Bone marrow (tissue), 2 donors: ENCODE measurements at regions not wholly inside any gene's neighbourhood (a gene's known extent, or its start where the extent isn't known, plus 50 kb on each side); places are given as distances from the start of the nearest gene placed in this dataset.
"Not testable (repeated sequence)": the region's sequence is repeated elsewhere in the genome, so short reads cannot be mapped to it uniquely, and the experiment has no call there.

ENCODE experiments used
- DNase-seq, 2 donors: peaks; one replicate each; lab custom pipeline; 2025; lab: John Stamatoyannopoulos, UW

GRCh38 chr3:124318014-124318413, 326.1 kb upstream of the ROPN1 start:
- no peak for DNase-seq

GRCh38 chr3:124318656-124319055, 326.7 kb upstream of the ROPN1 start:
- DNase-seq: no peak

- no peak for DNase-seq
These were observed 329.1 kb upstream of the ROPN1 start for GRCh38 chr3:124320976-124321375.

GRCh38 chr3:124322309-124322880, 330.5 kb upstream of the ROPN1 start:
- no peak for DNase-seq

- DNase-seq: no peak
These were observed 331.0 kb upstream of the ROPN1 start for GRCh38 chr3:124322966-124323365.

- no peak for DNase-seq
These were observed 333.3 kb upstream of the ROPN1 start for GRCh38 chr3:124325248-124325647.

GRCh38 chr3:124329723-124330122, 337.8 kb upstream of the ROPN1 start:
- no peak for DNase-seq

- no peak for DNase-seq
These were observed 342.2 kb upstream of the ROPN1 start for GRCh38 chr3:124333931-124334640.

- no peak for DNase-seq
These were observed 344.2 kb upstream of the ROPN1 start for GRCh38 chr3:124336067-124336656.

- DNase-seq: no peak
These were observed 353.9 kb upstream of the ROPN1 start for GRCh38 chr3:124345845-124346244.

- DNase-seq: no peak
These were observed 354.6 kb upstream of the ROPN1 start for GRCh38 chr3:124346487-124346886.

GRCh38 chr3:124347418-124347817, 355.5 kb upstream of the ROPN1 start:
- no peak for DNase-seq

GRCh38 chr3:124348555-124348954, 356.6 kb upstream of the ROPN1 start:
- DNase-seq: not testable (repeated sequence)

GRCh38 chr3:124351430-124352148, 359.7 kb upstream of the ROPN1 start:
- DNase-seq: no peak

GRCh38 chr3:124352149-124352539, 360.2 kb upstream of the ROPN1 start:
- DNase-seq: no peak

GRCh38 chr3:124353691-124354090, 361.8 kb upstream of the ROPN1 start:
- no peak for DNase-seq

GRCh38 chr3:124354150-124354549, 362.2 kb upstream of the ROPN1 start:
- DNase-seq: no peak

- DNase-seq: no peak
These were observed 366.2 kb upstream of the ROPN1 start for GRCh38 chr3:124358156-124358555.

- DNase-seq: no peak
These were observed 368.2 kb upstream of the ROPN1 start for GRCh38 chr3:124360155-124360554.

GRCh38 chr3:124360563-124360962, 368.6 kb upstream of the ROPN1 start:
- no peak for DNase-seq

- DNase-seq: no peak
These were observed 368.7 kb upstream of the UMPS start for GRCh38 chr3:124361566-124361965.

GRCh38 chr3:124362455-124362854, 367.8 kb upstream of the UMPS start:
- no peak for DNase-seq

- no peak for DNase-seq
These were observed 366.8 kb upstream of the UMPS start for GRCh38 chr3:124363476-124363875.
